Adrenal gland (tissue), 5 donors: ENCODE measurements at regions not wholly inside any gene's neighbourhood (a gene's known extent, or its start where the extent isn't known, plus 50 kb on each side); places are given as distances from the start of the nearest gene placed in this dataset.

Experiments used
- CTCF ChIP-seq, 6 experiments: fragments of 450-650 bp in 4 of 6; fragments of 200-600 bp in 2 of 6; sonication (generic) in 1 of 6; IDR thresholded peaks; 1 replicate in 5 of 6; 2 replicates in 1 of 6; pipeline versions ENCODE4 v1.5.1 to v1.8.0; 2016 to 2021; ENCODE audit warnings: antibody characterized with exemption in 6 of 6, mild to moderate bottlenecking in 2 of 6, moderate library complexity in 1 of 6
- POLR2A ChIP-seq, 2 donors: fragments of 450-650 bp; IDR thresholded peaks; one replicate each; pipeline ENCODE4 v1.6.1; 2017; ENCODE audit warnings: antibody characterized with exemption in 2 of 2, mild to moderate bottlenecking in 2 of 2, moderate library complexity in 1 of 2
- donor health status: DM: no; HTN: no; CAD: no.

GRCh38 chr16:73505577-73505976 is 457.6 kb upstream of the ZFHX3 start:
- no peak for TF ChIP-seq CTCF (IDR thresholded peaks at IDR 0.05)
- no peak for TF ChIP-seq POLR2A (IDR thresholded peaks at IDR 0.05)
